MCF 10A (cell line): ENCODE measurements at regions not wholly inside any gene's neighbourhood (a gene's known extent, or its start where the extent isn't known, plus 50 kb on each side); places are given as distances from the start of the nearest gene placed in this dataset.

Source experiments
- BruUV-seq: library from RNA; stranded (reverse); fragments of 400-500 nt; replicated peaks from 2 replicates; lab custom pipeline; 2021; lab: Mats Ljungman, UMichigan
- CTCF ChIA-PET: fragments of 300-600 bp; sonication (Branson Sonifier 250); formaldehyde crosslinking; extraction: SDS; loops from one replicate; lab custom pipeline; 2021; ENCODE audit warnings: antibody characterized with exemption, inconsistent platforms; lab: Yijun Ruan, JAX
- POLR2A ChIA-PET: fragments of 300-600, 350-650 bp; sonication (Branson Sonifier 250); formaldehyde crosslinking; extraction: SDS; loops from one replicate; lab custom pipeline; 2020; ENCODE audit warnings: antibody characterized with exemption, inconsistent platforms; lab: Yijun Ruan, JAX
- DNase-seq: peaks from one replicate; pipeline ENCODE4 v3.0.0-alpha.2; 2018; ENCODE audit not compliant: unreplicated experiment
- H3K27ac Mint-ChIP-seq: one replicate; pipeline ENCODE4 v1.8.0; 2022; ENCODE audit warnings: mild to moderate bottlenecking, low read depth, mixed read lengths; ENCODE audit not compliant: unreplicated experiment
- H3K27me3 Mint-ChIP-seq: one replicate; pipeline ENCODE4 v1.8.0; 2022; ENCODE audit warnings: mixed read lengths; ENCODE audit not compliant: insufficient read depth, unreplicated experiment
- H3K36me3 Mint-ChIP-seq: one replicate; pipeline ENCODE4 v1.8.0; 2022; ENCODE audit warnings: mild to moderate bottlenecking, moderate library complexity, mixed read lengths; ENCODE audit not compliant: insufficient read depth, unreplicated experiment
- H3K4me1 Mint-ChIP-seq: one replicate; pipeline ENCODE4 v1.8.0; 2022; ENCODE audit warnings: mixed read lengths; ENCODE audit not compliant: insufficient read depth, unreplicated experiment
- H3K4me3 Mint-ChIP-seq: one replicate; pipeline ENCODE4 v1.8.0; 2022; ENCODE audit warnings: mild to moderate bottlenecking, moderate library complexity, mixed read lengths; ENCODE audit not compliant: unreplicated experiment
- H3K9me3 Mint-ChIP-seq: one replicate; pipeline ENCODE4 v1.8.0; 2022; ENCODE audit warnings: mixed read lengths; ENCODE audit not compliant: unreplicated experiment
- intact Hi-C: fragments of 100-400 bp; cut with micrococcal nuclease; formaldehyde crosslinking; loops from 2 replicates; pipeline ENCODE4 v1.14.1; 2022
- TF ChIP-seq, protein P1 (sequence below): fragments of 200-600 bp; IDR thresholded peaks from one replicate; pipeline ENCODE4 v1.8.0; 2022; ENCODE audit warnings: antibody characterized with exemption, mild to moderate bottlenecking; ENCODE audit not compliant: unreplicated experiment

- intact Hi-C loops, result no loop called here
- CTCF ChIA-PET, result no interaction called here
- TF ChIP-seq, protein P1, sequence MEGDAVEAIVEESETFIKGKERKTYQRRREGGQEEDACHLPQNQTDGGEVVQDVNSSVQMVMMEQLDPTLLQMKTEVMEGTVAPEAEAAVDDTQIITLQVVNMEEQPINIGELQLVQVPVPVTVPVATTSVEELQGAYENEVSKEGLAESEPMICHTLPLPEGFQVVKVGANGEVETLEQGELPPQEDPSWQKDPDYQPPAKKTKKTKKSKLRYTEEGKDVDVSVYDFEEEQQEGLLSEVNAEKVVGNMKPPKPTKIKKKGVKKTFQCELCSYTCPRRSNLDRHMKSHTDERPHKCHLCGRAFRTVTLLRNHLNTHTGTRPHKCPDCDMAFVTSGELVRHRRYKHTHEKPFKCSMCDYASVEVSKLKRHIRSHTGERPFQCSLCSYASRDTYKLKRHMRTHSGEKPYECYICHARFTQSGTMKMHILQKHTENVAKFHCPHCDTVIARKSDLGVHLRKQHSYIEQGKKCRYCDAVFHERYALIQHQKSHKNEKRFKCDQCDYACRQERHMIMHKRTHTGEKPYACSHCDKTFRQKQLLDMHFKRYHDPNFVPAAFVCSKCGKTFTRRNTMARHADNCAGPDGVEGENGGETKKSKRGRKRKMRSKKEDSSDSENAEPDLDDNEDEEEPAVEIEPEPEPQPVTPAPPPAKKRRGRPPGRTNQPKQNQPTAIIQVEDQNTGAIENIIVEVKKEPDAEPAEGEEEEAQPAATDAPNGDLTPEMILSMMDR, result no peak
- H3K36me3 Mint-ChIP-seq, result no peaks in the 10 kb centered on the region
- no peak for DNase-seq
- H3K27me3 Mint-ChIP-seq, result no peaks in the 10 kb centered on the region
- H3K27ac Mint-ChIP-seq, result no peak overlapping the region
- no TSS peak for BruUV-seq
- no peaks in the 10 kb centered on the region for H3K4me1 Mint-ChIP-seq
- POLR2A ChIA-PET, result no interaction called here
- no peaks in the 10 kb centered on the region for H3K9me3 Mint-ChIP-seq
- H3K4me3 Mint-ChIP-seq, result no peak overlapping the region
Measured at GRCh38 chr13:89910166-89910565, 1437.3 kb upstream of the MIR17HG start.

DNA sequence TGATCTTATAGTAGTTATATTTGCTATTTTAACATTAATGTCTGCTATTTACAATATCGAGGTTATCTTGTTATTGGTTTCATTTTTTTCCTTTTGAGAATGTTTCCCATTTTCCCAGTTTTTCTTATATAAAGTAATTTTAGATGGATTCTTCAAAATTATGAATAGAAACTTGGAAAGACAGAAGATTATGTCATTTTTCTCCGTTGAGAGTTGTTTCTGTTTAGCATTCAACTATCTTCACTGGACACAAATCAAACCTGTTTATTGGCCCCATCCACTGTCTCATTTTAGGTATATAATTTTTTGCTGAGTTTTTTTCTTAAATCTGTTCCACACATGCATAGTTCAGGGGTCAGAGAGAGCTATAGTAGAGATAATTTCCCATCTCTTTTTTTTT lies 1430.9 kb upstream of the MIR17HG start:
- intact Hi-C loops, result no loop called here
- no peak overlapping the region for H3K4me3 Mint-ChIP-seq
- ChIA-PET CTCF (interaction anchor here (0.7 kb wide), 1 partner anchor 30 kb away, joined by 3 read pairs; no protein-coding TSS in a partner anchor), POLR2A (no interaction called here)
- H3K4me1 Mint-ChIP-seq, result no peaks in the 10 kb centered on the region
- H3K27me3 Mint-ChIP-seq, result no peaks in the 10 kb centered on the region
- no TSS peak for BruUV-seq
- H3K27ac Mint-ChIP-seq, result no peak overlapping the region
- no peaks in the 10 kb centered on the region for H3K9me3 Mint-ChIP-seq
- TF ChIP-seq, protein P1, result no peak
- no peaks in the 10 kb centered on the region for H3K36me3 Mint-ChIP-seq
- no peak for DNase-seq

GRCh38 chr13:89920461-89920860 lies 1427.0 kb upstream of the MIR17HG start:
- Mint-ChIP-seq H3K4me1 (peaks cover 8% of the 10 kb centered on the region), H3K9me3 (no peaks in the 10 kb centered on the region), H3K27me3 (no peaks in the 10 kb centered on the region), H3K27ac (no peak overlapping the region), H3K36me3 (no peaks in the 10 kb centered on the region), H3K4me3 (no peak overlapping the region)
- BruUV-seq, result no TSS peak
- intact Hi-C loops, result loop anchor here (5.0 to 10.0 kb wide), 3 partner anchors 223 to 856 kb away; no protein-coding TSS in a partner anchor
- POLR2A ChIA-PET, result no interaction called here
- CTCF ChIA-PET, result interaction anchor here (0.7 kb wide), 1 partner anchor 93 kb away, joined by 3 read pairs; no protein-coding TSS in a partner anchor
- TF ChIP-seq, protein P1, result no peak
- DNase-seq, result no peak

- BruUV-seq, result no TSS peak
- Mint-ChIP-seq H3K27ac (no peak overlapping the region), H3K27me3 (no peaks in the 10 kb centered on the region), H3K4me3 (no peak overlapping the region), H3K4me1 (peaks cover 8% of the 10 kb centered on the region), H3K36me3 (no peaks in the 10 kb centered on the region), H3K9me3 (no peaks in the 10 kb centered on the region)
- no peak for DNase-seq
- POLR2A ChIA-PET, result no interaction called here
- TF ChIP-seq, protein P1, result no peak
- CTCF ChIA-PET, result interaction anchor here (0.6 to 1.2 kb wide), 3 partner anchors 23 to 221 kb away, joined by 3 to 4 read pairs (median 3); no protein-coding TSS in a partner anchor
- intact Hi-C loops, result loop anchor here (5.0 to 10.0 kb wide), 3 partner anchors 226 to 858 kb away; no protein-coding TSS in a partner anchor
Measured at GRCh38 chr13:89923052-89923451, 1424.4 kb upstream of the MIR17HG start.
